CD4-positive, alpha-beta T cell treated with Interleukin-17A for 1 hour (primary cell): ENCODE measurements at regions not wholly inside any gene's neighbourhood (a gene's known extent, or its start where the extent isn't known, plus 50 kb on each side); places are given as distances from the start of the nearest gene placed in this dataset.

Source experiments
- DNase-seq: peaks from one replicate; pipeline ENCODE4 v3.0.0-alpha.2; 2020

DNA sequence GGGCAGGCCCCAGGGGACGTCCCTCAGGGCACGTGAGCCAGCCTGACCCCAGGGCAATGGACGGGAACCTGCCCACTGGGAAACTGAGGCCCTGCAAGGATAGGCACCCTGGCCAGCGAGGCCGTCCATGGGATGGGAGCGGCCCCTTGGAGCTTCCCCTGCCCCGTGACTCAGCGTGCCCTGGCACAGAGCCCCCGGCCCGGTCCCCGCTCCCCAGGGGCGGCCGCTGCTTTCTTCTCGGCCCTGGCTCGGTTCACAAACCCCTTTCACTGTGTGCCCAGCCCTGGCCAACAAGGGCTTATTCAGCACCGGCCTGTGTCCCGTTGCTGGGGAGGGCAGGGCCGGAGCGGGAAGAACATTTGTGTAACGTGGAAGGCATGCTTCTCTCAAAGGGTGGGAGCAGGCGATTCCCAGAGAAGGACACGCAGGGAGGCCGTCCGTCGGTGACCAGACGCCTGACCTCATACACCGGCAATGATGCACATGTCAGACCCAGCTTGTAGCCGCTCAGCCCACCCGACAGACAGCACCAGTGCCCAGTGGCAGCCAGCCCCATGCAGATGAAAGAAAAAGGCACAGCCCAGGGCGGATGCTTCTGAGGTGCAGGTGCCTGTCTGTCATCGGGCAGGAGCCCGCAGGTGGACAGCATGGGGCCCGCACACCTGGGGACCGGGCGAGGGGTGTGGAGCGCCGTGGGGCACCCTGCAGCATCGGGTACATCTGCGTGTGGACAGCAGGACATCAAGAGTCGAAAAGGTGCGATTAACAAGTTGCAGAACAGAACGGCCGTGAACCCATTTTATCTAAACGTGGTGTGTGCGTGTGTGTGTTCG is 94.5 kb downstream of the PDGFA start:
- no peak for DNase-seq

DNA sequence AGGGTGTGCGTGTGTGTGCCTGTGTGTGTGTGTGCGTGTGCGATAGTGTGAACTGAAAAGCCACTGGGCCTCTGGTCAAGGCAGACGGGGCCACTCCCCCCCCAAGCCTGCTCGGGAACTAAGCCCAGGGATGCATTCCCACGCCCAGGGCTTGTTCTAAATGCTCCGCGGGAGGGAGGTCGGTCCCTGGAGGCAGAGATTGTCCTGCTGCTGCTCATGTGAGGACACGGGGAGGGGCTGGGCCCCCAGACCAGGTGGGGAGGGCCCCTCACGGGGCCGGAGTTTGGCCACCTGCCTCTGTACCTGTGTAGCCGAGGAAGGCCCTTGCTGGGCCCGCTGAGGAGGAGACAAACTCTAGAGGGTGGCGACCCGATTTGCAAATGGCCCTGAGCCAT is 93.9 kb downstream of the PDGFA start:
- no peak for DNase-seq

DNA sequence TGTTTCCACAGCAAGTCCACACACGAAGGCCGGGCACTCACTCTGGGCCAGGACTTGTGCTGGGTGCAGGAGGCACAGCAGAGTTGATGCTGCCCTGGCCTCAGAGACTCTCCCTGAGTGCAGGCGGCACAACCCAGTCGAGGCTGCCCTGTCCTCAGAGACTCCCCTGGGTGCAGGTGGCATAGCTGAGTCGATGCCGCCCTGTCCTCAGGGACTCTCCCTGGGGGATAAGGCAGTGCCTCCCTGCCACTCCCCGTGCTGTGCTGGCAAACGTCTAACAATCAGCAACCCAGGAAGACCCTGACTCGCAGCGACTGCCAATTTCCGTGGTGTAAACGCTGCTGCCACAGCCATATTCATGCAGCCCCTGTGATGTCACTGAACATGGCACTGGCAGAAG is 93.1 kb downstream of the PDGFA start:
- DNase-seq, result no peak

DNA sequence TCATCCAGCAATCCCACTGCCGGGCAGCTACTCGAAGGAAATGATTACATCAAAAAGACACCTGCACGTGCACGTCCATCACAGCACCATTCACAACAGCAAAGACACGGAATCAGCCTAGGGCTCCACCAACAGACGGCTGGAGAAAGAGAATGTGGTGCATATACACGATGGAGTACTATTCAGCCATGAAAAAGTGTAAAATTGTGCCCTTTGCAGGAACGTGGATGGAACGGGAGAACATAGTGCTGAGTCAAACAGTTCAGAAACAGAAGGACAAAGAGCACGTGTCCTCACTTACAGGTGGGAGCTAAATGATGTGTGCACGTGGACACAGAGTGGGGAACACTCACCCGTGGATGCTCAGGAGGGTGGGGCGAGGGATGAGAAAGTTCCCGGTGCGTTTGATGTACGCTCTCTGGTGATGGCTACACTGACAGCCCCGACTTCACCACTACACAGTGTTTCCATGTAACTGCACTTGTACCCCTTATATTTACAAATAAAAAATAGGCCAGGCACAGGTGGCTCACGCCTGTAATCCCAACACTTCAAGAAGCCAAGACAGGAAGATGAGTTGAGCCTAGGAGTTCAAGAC is 92.0 kb downstream of the PDGFA start:
- no peak for DNase-seq

DNA sequence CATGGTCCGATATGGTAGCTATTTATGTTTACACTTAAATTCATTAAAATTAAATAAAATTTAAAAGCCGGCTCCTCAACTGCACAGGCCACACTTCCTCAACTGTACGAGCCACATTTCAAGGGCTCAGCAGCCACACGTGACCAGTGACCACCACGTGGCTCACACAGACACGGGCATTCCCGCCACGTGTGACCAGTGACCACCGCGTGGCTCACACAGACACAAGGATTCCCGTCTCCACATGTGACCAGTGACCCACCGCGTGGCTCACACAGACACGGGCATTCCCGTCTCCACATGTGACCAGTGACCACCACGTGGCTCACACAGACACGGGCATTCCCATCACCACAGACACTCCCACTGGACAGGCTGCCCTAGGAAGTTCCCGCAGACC is 91.3 kb downstream of the PDGFA start:
- no peak for DNase-seq

DNA sequence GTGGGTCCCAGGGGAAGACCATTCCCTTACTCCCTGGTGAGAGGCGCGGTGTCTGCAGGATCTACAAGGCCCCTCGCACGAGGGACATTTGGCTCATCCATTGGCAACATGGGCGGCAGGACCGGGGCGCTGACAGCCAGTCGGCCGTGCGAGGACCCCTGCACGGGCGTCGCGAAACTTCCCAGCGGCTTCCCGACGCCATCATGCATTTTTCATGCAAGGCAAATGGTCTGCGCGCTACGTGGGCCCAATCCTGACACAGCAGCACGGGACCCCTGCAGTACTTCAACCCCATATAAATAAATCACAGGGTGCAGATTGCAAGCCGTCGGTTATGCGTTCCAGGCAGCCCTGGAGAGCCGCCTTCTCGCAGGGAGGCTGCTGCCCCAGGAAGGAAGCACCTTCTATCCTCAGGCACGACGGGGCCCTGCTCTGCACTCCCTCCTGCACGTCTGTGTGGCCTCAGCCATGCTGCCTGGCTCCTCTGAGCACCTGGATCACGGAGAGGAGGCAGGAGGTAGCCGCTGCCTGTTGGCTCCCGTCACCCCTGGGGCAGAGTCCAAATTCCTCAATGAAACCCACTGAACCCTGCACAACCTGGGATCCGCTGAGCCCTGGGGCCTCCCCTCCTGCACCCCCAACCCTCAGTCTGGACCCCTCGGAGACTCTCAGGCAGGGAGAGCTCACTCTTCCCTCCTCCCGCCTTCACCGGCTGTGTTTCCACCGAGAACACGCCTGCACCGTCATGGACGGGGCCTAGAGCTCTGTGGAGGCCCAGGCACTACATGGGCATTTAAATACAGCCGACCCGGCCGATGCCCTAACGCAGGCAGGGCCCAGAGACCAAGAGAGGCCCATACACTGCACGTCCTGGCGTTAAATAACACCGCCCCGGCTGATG is 90.5 kb downstream of the PDGFA start:
- no peak for DNase-seq

DNA sequence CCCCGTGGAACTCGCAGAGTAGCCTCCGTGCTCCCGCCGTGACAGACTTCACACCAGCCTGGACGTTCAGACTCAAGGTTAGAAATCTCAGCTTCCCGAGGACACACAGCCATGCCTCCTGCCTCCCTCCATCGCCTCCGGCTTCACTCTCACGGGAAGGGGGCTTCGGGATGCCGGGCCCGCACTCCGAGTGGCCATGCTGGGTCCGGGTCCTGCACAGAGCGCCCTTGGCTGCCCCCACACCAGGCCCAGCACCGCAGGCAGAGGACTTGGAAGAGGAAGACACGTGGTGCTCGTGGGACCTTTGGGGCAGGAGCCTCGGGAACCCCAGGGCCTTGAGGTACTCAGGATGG is 89.8 kb downstream of the PDGFA start:
- no peak for DNase-seq

DNA sequence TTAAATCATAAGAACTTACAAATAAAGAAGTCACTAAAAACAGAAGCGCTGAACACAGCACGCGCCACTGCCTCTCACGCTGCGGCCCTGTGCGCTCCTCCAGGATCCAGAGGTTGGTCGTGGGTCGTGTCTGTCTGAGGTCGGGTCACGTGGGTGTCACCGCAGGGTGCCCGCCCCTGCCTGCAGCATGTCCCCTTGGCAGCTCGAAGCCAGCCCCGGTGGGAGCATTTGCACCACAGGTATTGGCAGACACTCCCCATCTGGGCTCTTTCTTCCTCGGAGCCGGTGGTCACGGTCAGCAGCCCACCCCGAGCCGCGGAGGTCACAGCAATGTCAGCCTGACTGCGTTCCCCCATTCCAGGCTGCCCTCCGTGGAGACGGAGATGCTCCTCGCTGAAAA is 88.6 kb downstream of the PDGFA start:
- no peak for DNase-seq

DNA sequence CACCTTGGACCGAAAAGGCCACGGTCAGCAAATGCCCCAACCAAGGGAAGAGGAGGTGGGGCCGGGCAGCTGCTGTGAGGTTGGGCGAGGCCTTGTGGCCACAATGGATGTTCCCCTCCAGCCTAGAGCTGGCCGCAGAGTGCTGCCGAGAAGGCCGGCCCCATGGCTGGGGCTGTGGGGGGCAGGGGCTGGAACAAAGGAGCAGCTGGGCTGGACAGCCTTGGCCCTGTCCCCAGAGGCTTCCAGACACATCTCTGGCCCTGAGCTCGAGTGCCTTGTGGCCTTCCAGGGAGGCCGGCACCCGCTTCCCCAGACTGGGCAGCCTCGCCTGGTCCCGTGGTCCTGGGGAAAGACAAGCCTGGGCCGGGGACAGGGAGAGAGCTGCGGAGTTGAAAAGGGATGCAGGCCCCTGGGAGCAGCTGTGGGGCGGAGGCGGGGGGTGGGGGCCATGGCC is 88.0 kb downstream of the PDGFA start:
- DNase-seq, result no peak

DNA sequence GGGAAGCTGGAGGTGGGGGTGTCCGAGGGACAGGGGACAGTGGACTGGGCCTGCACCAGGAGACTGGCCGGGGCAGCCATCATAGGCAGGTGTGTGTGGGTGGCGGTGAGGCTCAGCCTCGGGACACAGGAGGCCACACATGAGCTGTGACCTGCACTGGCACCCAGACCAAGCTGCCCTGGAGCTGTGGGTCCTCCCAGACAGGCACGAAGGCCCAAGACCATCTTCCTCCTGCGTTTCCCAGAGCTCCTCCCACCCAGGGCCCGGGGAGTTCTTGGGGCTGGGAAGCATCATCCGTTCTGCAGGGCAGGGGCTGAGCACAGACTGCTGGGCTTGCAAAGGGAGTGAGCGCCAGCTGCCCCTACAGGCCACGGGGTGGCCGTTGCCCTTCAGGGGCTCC is 87.4 kb downstream of the PDGFA start:
- DNase-seq, result no peak

DNA sequence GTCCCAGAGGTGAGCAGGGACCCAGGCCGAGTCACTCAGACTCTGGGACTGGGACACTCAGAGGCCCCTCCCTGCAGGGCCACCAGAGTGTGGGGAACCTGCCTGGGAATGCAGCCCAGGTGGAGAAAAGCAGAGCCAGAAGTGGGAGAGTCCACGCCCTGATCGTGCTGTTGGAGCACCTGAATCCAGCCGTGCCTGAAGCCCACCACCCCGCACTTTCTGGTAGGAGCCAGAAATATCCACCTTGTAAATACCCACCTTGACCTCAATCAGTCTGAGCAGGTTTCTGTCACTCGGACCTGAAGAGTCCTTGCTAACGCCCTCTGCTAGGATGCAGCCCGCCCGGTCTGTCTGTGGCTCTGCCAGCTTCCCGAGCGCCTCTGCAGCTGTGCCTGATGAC is 86.7 kb downstream of the PDGFA start:
- no peak for DNase-seq

DNA sequence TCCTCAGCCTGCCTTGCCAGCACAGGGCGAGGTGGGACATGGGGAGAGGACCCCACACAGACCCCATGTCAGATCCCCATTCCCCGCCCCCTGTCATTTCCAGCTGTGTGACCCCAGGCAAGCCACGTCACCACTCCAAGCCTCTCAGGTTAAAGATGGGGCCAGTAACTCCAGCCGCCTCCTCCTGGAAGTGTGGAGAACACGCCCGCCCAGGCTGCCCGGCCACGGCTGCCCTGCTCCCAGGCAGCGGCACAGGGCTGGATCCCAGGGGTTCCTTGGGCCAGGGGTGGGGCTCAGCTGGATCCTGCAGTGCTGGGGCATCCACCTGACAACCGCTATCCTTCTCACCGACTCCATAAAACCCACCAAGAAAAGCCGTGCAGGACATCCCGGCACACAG is 86.1 kb downstream of the PDGFA start:
- no peak for DNase-seq

DNA sequence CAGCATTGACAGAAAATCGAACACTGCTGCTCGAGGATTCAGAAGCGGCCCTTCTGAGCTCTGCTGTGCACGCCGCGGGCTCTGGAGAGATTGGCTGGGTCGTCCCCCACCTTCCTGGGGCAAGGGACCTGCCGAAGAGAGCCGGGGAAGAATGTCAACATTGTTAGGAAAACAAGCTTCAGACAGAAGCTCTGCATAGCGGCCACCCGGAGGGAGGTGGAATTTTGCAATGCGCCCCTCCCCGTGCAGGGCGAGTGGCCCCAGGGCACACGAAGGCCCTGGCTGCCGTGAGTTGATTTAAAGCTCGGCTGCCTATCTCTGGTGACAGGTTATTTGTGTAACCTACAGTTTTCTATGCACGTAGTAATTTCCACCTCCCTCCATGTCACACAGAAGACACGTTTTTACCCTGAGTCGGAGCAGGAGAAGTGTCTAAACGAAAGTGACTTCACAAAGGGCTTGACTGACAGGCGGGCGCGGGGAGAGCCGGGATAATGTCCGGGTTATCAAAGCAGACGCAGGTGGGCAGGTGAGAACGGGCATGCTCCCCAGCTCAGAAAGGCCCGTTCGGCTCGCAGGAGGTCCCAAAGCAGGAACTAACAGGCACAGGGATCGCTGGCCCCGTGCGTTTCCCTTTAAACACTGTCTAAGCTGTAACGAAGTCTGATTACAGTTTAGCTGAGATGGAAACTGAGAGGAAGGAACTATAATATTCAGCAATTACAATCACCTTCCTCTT is 84.6 kb downstream of the PDGFA start:
- no peak for DNase-seq

DNA sequence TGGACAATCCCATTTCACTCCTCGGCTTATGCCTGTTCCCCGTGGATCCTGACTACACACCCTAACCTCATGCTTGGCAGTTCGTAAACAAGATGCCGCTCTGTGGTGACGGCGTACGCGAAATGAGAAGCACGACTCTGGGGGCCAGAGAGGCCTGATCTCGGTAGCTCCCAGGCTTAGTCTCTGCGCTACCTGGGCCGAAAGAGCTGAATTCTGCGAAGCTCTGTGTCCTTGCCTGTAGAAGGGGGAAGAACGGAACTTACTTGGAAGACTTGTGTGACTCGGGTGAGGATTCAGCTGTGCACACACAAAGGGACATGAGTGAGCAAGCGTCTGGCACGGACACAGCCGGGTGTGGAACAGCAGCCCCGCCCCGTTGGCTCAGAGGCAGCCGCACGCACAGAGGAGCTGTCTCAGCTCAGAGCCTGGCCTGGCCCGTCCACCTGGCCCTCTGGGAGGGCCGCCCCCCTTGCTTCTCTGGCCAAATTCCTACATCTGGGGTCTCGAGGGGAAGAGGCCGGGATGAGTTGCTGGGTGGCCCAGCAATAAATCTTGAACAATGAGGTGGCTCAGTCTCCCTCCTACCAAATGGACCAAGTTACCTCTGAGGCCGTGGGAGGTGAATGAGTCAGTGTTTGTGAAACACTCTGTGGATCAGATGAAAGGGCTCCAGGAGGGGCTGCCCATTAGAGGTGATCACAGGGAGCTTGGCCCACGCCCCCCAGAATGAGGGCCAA is 83.8 kb downstream of the PDGFA start:
- DNase-seq, result no peak

DNA sequence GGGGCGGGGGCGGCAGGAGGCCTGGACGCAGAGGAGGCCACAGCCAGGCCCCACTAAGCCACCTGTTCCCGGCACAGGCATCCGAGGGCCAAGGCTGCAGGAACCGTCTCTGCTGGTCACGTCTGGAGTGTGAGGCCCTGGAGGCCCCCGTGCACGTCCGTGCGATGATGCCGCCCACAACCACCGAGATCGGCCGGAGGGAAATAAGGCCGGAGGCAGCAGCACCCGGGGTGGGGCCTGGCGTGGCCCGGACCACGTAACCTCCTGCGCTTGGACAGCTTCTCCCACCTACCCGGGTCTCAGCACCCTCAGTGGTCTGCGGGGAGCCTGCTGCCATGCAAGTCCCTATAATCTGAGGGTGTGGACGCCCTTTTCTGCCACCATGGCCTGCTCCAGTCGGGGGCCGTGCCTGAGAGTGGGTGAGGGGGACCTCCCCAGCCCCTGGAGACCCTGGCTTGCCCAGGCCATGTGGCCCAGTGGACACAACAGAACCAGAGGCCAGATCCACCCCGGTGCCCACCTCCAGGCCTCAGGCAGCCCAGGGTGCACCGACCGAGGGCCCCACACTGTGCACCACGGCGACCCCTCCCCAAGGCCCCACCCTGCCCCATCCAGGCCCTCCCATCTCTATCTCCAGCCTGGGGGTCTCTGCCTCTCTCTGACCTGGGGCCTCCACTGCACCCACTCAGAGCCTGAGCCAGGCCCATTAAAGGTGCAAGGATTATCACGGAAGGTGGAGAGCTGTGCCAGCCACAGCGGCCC is 83.1 kb downstream of the PDGFA start:
- no peak for DNase-seq

DNA sequence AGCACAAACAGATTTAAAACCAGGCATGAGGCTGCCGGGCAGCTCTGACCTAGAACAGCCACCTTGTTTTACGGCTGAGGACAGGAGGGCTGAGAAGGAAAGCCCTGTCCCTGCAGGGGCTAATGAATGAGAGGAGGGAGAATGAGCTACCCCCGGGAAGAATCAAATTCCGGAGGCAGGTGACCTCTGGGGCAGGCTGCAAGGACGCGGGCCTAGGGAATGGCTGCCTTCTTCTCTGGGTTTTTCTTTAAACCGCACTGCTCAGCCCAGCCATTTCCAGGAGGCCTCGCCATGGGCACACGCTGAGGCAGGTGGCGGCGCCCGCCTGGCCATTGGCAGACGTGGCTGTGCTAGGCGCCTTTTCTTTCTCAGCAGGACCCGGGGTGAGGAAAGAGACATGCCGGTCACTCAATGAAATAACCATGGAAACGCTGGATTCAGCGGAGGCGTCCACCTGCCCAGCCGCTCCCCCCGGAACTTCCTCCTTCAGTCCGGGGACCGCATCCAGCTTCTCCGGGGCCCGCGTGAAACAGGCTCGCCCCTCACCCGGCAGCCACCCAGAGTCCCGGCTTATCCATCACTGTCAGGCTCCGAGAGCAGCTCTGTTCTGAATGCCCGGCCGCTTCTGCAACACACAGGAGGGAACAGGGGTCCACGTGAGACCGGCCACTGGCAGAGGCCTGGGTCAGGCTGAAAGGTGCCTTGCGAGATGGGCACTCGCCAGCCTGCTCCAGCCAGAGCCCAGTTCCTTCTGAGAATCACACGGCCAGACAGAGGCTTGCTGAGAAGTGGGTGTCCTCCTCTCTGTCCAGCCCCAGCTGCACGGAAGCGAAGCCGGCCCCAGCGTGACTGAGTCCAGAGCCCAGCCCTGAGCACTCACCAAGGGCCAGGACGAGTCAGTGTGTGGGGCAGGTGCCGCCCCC is 82.1 kb downstream of the PDGFA start:
- no peak for DNase-seq

DNA sequence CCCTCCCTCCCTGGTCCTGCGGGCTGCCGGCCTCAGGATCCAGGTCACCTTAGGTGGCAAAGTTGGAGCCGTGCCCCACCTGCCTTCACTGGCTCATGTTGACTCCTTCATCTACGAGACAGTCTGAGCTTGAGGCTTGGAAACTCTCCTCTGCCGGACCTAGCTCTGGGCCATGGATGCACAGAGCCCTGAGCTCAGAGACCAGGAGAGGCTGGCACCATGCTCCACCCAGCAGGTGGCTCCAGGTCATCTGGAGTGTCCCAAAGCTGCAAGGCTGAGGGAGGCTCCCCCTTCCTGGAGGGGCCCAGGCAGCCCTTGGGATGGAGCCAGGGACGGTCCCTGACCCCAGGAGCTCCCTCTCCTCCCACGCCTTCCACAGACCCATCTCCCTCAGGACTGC is 81.3 kb downstream of the PDGFA start:
- DNase-seq, result no peak

DNA sequence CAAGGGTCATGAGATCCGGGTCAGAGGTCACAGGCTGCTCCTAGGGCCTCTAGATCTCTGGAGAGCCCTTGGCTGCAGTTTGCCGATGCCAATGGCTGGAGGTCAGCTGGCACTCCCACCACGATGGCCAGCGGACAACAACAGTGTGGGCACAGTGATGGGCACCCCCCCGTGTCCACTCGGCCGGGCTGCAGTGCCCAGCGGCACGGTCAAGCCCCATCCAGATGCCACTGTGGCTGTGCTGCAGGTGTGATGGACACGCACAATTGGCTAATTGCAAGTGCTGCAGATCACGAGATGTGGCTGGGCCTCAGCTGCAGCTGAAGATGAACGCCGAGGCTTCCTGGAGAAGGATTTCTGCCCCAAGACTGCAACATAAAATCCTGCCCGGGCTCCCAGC is 80.7 kb downstream of the PDGFA start:
- DNase-seq, result no peak

DNA sequence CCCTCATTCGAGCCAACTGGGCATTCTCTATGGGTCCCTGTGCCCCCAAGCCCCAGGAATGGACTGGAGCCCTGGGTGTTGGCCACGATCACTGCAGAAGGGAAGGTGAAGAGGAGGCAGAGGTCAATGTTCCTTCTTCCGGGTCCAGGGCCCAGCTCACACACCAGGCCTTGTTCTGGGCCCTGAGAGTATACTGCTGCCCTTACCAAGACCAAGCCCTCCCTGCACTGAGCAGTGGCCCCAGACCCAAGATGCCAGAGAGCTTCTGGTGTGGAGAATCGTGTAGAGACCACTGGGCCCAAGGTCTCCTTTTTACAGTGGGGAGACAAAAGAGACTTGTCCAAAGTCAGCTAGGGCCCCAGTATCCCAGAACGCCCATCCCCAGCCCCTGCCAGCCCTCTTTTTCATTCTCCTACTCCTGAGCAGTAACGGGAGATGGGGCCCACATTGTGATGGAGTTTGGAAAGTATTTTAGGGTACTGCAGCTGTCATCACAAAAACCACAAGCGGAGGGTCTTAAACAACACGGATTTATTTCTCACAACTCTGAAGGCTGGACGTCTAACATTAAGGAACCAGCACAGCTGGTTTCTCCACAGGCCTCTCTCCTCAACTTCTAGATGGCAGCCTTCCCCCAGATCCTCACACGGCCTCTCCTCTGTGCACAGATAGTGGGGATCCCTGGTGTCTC is 79.4 kb downstream of the PDGFA start:
- DNase-seq, result no peak
